ENCODE measurements at regions not wholly inside any gene's neighbourhood (a gene's known extent, or its start where the extent isn't known, plus 50 kb on each side); places are given as distances from the start of the nearest gene placed in this dataset.

DNA sequence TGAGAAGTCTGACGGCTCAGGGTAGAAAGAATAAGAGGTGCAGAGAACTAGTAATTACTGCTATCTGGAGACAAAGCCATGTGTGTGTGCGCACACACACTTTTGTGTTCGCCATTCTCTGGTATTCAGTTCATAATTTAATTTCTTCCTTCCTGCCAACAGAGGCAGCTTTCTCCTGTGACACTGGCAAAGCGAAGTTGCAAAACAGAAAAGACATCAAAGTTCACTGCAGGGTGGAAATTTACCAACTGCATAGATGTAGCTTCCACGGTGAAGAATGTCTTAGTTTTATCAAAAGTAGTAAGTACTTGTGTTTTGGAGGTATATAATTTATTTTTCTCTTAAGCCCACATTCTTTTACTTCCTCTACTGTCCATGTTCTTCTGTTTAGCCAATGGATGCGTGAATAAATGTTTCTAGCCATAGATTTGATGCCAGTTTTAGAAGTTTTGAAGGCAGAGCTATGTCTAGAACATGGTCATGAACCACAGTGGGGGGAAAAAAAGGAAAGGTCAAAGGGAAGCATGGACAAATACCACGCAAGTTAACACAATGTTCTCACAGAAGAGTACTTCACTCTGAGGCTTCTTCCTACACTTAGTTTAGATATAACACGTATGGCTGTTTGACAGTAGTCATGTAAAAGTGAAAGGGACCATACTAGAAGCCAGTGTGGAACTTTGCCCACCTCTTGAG lies 536.5 kb upstream of the GRIA1 start:
- TF ChIP-seq, protein P1, sequence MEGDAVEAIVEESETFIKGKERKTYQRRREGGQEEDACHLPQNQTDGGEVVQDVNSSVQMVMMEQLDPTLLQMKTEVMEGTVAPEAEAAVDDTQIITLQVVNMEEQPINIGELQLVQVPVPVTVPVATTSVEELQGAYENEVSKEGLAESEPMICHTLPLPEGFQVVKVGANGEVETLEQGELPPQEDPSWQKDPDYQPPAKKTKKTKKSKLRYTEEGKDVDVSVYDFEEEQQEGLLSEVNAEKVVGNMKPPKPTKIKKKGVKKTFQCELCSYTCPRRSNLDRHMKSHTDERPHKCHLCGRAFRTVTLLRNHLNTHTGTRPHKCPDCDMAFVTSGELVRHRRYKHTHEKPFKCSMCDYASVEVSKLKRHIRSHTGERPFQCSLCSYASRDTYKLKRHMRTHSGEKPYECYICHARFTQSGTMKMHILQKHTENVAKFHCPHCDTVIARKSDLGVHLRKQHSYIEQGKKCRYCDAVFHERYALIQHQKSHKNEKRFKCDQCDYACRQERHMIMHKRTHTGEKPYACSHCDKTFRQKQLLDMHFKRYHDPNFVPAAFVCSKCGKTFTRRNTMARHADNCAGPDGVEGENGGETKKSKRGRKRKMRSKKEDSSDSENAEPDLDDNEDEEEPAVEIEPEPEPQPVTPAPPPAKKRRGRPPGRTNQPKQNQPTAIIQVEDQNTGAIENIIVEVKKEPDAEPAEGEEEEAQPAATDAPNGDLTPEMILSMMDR (IDR thresholded peaks at IDR 0.05): no peak
- TF ChIP-seq POLR2A (IDR thresholded peaks at IDR 0.05): no peak
